ENCODE measurements at regions not wholly inside any gene's neighbourhood (a gene's known extent, or its start where the extent isn't known, plus 50 kb on each side); places are given as distances from the start of the nearest gene placed in this dataset.
"Not testable (repeated sequence)": the region's sequence is repeated elsewhere in the genome, so short reads cannot be mapped to it uniquely, and the experiment has no call there.

DNA sequence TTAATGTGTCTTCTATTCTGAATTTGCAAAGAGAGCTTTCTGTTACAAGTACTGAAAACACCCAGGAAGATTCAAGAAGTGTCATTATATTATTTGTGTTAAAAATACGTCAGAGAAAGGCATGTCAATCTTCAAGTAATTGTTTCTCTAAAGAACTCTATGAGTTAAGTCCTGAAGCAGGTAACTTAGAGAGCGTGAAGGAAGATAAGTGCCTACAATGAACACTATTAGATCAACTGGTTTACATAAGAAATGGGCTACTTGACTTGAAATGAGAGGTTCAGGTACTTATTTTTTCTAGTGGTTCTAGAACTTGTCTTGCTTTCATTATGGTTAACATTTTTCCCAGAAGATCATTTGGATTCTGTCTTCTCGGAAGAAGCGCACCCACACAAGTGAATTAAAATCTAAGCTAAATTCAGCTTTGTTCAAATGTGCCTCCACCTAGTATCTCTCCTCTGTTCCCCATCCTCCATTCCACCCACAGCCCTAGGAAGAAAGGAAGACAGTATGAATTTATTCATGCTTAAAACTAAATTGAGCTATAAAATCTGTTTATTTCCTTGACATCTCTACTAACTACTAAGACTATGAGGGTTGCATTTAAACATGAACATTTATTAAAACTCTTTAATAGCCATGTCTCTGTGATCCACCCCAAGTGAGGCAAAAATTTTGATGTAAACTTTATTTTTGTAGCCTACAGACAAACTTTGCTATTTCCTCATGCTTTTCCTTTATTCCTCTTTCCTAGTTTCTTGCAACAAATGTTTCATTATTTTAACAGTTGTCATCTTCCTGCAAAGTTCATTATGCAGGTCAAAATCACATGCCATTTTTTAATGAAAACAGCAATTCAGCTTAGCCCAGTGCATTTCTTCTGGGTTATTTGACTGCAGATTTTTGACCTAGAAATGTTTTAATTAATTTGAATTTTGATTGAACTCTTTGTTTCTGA, 206.8 kb downstream of the KCNJ2 start:
- DNase-seq, result no peak

DNA sequence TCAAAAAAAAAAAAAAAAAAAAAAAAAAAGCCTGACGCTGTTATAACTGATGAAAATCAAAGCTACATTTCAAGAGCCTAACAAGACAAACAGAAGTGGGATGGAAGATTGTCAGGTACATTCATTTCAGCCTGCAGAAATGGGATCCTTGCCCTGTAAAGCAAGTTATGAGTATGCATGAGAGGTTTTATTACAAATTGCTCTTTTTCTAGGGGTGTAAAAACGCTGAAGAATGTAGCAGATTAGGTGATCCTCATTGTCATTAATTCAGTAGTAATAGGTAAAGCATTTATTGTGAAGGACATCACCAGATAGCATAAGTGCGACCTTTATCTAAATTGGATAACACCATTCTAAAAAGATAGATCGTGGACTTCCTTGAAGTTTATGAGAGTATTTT, 208.3 kb downstream of the KCNJ2 start:
- no peak for DNase-seq

DNA sequence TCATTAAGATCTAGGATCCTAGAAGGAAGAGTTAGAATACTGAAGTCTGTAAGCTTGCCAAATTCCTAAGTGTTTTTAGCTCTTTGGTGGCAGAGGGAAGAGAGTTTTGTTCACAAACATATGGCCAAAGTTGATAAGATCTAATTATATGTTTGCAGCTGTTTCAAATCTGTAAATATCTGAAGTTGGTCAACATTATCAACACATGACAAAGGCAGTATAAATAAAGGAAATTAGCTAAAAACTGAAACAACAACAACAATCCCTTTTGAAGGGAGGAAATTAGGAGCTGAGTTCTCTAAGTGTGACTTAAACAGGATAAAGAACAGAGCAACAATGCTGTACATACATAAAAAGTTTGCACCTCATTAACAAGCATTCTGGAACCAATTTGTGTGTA, 208.7 kb downstream of the KCNJ2 start:
- DNase-seq, result no peak

DNA sequence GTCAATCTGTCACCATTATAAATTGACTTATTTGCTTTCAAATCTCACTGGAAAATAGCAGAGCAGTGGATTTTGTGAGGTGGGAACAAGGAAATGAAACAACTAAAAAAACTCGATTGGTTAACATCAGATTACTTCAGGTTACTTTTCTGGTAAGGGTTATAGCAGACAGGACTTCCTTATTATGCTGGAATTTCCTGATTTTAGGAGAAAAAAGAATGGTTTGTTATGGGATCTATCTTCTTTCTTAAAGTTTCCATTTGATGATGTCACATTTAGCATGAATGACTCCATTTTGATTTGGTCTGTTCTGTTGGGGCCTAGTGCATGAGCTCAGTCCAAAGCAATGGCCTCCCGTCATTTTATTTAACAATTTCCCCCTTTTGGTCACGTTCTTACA, 210.6 kb downstream of the KCNJ2 start:
- DNase-seq, result no peak

DNA sequence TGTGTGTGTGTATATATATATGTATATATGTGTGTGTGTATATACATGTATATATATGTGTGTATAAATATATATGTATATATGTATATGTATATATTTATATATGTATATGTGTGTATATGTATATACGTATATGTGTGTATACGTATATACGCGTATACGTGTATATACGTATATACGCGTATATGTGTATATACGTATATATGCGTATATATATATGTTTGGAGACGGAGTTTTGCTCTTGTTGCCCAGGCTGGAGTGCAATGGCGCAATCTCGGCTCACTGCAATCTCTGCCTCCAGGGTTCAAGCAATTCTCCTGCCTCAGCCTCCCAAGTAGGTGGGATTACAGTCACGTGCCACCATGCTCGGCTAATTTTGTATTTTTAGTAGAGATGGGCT, 212.6 kb downstream of the KCNJ2 start:
- not testable (repeated sequence) for DNase-seq

DNA sequence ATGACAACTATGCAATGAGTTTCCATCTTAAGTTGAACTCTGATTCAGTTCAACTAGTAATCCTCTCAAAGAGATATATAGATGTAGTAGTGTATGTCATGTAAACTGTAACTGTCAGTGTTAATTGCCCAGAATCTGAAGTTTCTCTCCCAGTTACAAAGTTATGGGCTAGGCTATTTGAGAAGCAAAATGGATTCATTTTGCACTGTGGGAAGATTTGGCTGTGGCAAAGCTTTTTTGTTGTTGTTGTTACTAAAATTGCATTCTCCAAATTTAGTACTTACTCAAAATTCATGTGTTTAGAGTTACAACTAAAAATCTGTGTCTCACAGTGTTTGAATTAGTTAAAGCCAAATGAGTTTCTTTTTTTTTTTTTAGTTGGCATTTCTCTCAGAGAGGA, 219.0 kb downstream of the KCNJ2 start:
- no peak for DNase-seq

DNA sequence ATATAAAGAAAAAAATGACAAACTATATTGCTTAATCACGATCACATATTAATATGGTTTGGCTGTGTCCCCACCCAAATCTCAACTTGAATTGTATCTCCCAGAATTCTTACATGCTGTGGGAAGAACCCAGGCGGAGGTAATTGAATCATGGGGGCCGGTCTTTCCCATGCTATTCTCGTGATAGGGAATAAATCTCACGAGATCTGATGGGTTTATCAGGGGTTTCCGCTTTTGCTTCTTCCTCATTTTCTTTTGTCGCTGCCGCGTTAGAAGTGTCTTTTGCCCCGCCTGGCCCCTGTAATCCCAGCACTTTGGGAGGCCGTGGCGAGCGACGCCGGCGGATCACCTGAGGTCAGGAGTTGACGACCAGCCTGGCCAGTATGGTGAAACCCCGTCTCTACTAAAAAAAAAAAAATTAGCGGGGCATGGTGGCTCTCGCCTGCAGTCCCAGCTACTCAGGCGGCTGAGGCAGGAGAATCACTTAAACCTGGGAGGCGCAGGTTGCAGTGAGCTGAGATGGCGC, 220.0 kb downstream of the KCNJ2 start:
- not testable (repeated sequence) for DNase-seq

DNA sequence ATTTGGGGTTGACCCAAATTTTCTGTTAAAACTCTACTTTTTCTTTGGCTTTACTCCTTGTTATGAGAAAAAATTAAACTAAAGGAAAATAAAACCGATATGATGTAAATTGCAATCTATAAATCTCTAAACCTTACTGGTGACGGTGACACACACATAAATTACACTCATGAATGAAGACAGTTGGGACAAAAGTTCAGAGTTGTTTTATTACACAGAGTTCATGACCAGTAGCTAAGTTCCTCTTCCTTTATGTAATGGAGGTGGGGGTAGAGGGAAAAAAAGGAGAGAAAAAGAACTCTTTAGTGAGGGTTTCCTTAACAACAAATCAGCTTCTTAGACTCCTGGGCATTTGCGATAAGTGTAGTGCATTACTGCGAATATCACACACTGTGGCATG, 220.7 kb downstream of the KCNJ2 start:
- DNase-seq, result no peak

DNA sequence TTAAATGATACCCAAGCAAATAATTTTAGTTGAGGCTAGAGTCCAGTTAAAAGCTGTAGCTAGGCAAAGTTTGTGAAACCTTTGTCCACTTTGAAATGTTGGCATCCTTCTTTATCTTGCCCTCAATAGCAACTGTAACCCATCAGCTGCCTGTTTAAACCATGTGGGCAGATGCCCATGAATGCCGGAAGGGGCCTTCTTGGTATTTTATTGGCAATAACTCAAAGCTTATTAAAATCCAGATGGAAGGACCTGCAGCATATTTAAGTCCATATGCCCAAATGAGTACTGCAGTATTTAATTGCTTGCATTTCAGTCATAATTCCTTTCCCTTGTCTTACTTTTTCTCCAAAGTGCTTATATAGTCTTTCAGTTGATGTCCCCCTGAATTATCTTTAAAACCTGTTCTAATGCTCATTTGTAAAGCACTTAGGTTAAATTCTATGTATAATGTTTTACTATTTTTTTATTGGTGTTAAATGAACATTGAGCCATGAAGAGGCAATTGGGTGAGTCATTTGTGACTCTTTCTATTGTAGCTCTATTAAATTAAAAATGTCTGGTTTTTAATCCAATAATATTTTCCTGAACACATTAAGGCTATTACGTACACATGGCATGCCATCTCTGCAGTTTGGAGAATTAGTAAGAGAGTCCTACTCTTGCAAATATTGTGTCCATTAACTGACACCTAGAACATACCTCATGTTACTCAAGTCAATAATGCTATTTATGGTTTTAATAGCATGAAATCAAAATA, 225.3 kb downstream of the KCNJ2 start:
- DNase-seq, result no peak

DNA sequence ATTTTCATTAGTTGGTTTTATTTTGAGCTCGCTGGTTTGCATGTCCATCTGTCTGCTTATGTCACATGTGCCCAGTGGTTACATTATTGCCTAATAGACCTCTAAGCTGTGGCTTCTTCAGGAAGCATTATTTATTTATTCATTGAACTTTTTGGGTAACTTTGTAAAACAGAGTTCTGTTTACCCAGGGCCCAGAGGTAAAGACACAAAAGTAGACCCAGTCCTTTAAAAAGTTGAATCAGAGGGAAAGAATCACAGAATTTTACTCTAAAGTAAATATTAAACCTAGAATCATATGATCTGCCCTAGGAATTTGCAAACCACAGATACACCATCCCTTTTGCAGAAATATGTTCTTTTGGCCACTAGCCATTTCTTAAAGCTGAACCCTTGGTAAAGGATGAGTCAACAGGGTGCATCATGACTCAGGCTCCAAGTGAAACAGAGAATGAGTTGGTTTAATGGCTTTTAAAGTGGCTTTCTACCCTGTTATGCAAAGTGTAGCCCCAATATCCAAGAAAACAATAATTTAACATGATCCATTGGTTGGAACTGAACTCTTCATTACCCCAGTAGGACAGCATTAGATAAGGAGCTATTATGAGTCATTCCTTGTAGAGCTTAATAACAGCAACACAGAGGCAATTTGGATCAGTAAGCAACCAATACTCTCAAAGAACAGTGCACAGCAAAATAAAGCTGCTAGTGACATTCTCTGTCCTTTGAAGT, 236.3 kb downstream of the KCNJ2 start:
- DNase-seq, result no peak

DNA sequence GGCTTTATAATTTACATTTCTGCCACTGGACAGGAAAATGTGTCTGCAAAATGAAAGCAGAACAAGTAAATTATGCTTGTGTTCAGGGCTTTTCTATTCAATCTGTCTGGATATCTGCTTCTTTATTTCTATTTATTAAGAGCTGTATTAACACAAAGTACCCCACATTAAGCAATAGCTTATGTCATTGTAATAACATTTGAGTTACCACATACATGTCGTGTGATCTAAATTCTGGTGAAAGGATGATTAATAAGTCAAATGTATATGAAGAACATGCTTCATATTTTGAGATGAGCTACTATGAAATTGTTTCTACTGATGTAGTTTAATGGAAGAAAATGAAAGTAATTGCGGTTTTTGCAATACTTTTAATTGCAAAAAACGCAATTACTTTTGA, 238.2 kb downstream of the KCNJ2 start:
- no peak for DNase-seq

DNA sequence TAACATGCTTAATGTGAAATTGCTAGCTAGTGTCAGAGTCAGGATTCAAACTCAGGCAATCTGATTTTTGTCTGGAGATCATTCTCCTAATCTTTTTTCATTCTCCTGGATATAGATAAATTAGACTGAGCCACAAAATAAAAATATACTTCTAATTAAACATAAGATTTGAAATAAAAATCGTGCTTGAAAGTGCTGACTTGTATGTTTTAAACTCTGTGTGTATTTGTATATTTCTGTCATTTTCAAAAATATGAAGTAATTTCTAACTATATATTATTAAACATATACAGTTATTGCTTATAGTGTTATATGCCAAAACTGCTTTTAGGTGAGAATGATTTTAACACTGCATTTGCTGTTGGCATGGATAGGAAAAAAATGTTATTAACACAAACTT, 239.4 kb downstream of the KCNJ2 start:
- no peak for DNase-seq

DNA sequence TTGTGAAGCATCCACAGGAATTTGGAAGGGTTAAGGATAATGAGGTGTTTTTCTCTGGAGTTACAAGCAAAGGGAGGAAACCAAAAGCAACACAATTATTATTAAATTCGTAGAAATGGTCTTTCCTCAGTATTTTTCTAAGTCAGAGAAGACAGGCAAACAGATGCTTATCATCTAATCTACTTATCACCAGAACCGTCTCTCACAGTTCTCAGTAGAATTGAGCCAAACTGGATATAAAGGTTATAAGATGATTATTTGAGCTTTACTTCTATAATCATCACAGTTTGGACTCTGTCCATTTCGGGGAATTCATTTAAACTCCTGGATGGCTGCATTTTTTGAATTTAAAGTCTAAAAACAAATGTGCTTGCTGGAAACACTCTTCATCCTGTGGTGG, 245.0 kb downstream of the KCNJ2 start:
- DNase-seq, result no peak

DNA sequence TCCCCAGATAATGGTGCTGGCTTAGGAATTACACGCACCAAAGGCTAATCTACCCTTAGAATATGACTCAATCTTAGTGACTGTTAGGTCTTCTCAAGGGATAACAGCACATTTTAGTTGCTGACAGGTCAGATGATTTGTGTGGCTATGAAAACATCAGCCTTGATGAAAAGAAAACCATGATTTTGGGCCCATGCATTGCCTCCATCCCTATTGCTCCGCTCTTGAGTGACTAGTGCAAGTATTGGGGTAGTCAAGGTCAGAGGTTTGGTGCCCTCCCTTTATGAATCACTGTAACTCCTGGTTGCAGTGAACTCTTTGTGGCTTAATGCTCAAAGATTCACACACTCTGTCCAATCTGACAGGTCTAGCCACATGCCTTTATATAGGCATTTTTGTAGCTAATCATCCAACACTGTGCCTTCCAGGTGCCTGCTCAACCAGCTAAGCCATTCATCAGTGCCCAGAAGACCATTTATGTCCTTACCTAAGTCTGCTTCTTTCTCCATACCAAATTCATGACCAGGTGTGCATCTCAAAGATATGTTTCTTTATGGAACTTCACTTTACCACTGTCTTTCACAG, 251.6 kb downstream of the KCNJ2 start:
- DNase-seq, result no peak

DNA sequence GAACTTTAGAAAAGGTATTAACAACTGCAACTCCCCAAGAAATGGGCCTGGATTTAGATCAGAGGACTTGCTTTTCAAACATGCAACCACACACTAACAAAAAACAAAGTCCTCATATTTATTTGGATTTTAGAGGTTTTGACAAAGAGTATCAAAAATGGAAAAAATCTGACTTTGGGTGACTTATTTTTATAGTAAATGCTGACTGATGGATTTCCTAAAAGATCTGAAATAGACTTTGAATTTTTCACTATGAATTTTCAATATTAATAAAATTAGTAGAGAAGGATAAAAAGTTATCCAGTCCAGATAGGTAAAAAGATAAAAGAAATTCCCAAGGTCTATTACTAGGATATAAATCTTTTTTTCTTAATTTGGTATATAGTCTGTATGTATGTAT, 253.5 kb downstream of the KCNJ2 start:
- DNase-seq, result no peak

DNA sequence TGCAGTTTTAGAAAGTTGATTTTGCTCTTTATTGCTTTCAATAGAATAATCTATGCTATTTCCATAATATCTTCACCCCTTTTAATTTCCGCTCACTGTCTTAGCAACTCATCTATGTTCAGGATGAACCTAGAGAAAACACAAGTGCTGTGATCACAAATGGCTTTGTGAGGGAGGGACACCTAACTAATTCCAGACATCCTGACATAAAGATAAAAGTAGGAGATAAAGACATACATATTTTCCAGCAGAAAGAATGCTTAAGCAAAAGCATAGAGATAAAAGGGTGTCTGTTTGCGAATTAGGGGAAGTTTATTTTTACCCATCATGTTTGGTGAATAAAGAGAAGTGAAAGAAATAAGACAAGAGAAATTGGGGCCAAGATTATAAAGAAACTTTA, 254.2 kb downstream of the KCNJ2 start:
- DNase-seq, result no peak

DNA sequence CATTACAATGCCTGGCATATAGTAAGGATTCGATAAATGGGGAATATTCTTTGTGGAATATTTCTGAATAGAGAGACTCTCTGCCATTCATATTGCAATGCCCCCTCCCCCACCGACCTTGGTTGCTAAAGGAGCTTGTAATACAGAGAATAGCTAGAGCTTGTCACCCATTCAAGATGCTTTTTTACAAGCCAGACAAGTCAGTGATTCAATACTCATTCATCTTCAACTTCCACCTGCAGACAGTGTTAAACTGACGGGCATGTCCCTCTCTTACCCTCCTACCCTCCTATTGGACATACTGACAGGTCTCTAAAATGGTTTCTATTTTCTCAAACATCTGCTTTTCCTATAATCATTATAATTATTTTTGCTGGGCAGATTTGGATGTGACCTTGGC, 257.4 kb downstream of the KCNJ2 start:
- DNase-seq, result no peak

DNA sequence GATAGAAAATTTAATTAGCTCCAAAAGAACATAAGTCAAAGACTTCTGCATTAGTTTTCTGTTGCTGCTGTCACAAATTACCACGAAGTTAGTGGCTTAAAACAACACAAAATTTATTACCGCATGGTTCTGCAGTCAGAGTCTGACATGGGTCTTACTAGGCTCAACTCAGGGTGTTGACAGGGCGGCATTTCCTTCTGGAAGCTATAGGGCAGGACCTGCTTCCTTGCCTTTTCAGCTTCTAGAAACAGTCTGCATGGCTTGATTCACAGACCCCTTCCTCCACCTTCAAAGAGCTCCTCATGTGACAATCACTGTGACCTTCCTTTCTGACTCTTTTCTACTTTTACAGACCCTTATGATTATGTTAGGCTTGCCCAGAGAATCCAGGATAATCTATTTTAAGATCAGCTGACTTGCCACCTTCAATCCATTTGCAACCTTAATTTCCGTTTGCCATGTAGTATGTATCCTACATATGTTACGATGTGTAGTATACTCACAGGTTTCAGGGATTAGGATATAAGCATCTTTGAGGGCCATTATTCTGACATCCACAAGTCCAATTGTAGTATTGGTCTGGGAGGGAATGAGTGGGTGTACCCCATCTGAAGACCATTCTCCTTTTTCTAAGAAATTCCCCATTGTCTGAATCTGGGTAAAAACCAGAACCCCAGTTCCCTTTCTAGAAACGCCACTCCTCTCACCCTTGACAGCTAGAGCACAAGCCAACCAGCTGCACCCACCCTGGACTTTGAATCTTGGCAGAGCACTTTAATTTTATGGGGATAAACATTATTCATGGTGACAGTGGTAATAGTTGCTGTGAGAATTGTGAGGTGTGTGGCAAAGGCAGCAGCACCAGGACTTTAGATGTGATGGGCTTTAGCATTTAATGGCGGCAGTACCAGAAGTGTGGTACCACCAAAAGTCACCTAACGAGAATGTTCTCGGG, 265.5 kb downstream of the KCNJ2 start:
- no peak for DNase-seq

DNA sequence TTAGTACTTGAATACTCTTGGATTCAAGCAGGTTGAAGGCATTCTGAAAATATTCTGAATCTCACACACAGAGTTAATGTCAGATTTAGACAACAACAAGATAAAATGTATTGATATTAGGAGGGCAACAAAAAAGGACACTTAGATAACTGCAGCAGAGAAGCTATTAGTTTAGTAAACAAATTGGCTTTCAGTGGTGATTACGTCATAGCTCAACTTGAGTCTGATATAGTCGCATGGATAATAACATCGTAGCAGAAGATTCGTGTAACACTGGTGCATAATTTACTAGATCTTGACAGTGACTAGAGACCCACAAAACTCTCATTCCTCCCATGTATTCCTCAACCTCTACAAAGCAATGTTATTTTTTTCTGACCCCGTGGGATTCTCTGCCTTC, 268.3 kb downstream of the KCNJ2 start:
- no peak for DNase-seq

DNA sequence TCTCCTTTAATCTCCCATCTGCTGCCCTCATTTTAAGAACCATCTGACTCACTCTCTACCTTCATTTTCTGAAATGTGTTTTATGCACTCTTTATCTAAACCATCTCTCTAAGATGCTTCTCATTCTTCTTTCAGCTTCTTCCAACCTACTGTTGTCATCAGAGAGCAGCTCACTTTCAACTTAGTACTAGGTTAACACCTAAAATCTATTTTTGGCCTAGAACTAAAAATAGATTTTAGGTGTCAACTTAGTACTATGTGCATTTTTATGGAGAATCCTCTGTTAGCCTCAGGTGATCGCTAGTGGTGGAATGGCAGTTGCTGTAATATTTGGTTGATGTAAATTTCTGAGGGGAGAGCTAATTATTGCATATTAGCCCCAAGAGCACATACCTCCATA, 277.1 kb downstream of the KCNJ2 start:
- DNase-seq, result no peak

DNA sequence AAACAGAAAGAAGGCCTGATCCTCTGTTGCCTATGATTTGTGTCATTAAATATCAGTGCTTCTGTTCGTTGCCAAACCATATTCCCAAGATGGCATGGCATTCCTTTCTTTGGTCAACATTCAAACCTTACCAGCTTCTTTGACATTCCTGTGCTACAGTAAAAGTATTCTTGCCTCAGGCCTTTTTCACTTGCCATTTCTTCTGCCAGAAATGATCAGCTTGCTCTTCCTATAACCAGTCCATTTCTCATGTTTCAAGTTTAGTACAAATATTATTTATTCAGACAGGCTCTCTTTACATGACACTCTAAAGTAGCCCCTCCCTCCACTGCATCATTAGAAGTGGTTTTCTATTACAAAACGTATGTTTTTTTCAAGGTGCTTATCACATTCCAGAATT, 278.3 kb downstream of the KCNJ2 start:
- no peak for DNase-seq

DNA sequence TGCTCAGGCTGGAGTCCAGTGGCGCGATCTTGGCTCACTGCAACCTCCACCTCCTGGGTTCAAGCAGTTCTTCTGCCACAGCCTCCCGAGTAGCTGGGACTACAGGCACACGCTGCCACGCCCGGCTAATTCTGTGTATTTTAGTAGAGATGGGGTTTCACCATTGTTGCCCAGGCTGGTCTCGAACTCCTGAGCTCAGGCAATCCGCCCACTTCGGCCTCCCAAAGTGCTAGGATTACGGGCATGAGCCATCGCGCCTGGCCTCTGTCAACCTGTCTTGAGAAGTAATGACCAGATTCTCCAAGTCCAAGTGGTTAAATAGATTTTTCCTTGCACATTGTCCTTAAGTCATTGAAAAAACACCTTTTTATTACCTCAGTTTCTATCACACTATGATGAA, 283.7 kb downstream of the KCNJ2 start:
- not testable (repeated sequence) for DNase-seq

Measured in NCI-H2227 treated with DMSO at 0.1 percent for 48 hours (cell line).